ENCODE measurements at regions not wholly inside any gene's neighbourhood (a gene's known extent, or its start where the extent isn't known, plus 50 kb on each side); places are given as distances from the start of the nearest gene placed in this dataset.

GRCh38 chr11:23413057-23413456 lies 552.8 kb upstream of the CCDC179 start:
- TF ChIP-seq POLR2A (IDR thresholded peaks at IDR 0.05; ENCODE audit: low read depth, low read length) (no peak), PAX5 (IDR thresholded peaks at IDR 0.05; ENCODE audit: insufficient read depth, low read length, severe bottlenecking) (no peak), TAF1 (IDR thresholded peaks at IDR 0.05; ENCODE audit: low read depth, low read length) (no peak)
